ENCODE measurements at regions not wholly inside any gene's neighbourhood (a gene's known extent, or its start where the extent isn't known, plus 50 kb on each side); places are given as distances from the start of the nearest gene placed in this dataset. TPM values are rescaled to one million over a fixed set of nuclear protein-coding genes. Genes with fewer than 3 reads are reported as not detected.

Small RNA genes lying in the stretch of these regions (small RNA-seq; reads per million reads assigned to genes)
- gene RNA5SP353 = 0.12 reads per million
- gene RNU6-590P = not detected

Measured in GM12878 (cell line).